ENCODE measurements at regions not wholly inside any gene's neighbourhood (a gene's known extent, or its start where the extent isn't known, plus 50 kb on each side); places are given as distances from the start of the nearest gene placed in this dataset.
"Not testable (repeated sequence)": the region's sequence is repeated elsewhere in the genome, so short reads cannot be mapped to it uniquely, and the experiment has no call there.

- TF ChIP-seq CTCF (IDR thresholded peaks at IDR 0.05), result no peak
- DNase-seq (ENCODE audit: low spot score) (no peak), ATAC-seq (ENCODE audit: low FRiP score) (no peak)
Observed at GRCh38 chr11:86736291-86737143, 63.8 kb upstream of the PRSS23 start.

- ATAC-seq (ENCODE audit: low FRiP score), result no peak
- no peak for TF ChIP-seq CTCF (IDR thresholded peaks at IDR 0.05)
- DNase-seq (ENCODE audit: low spot score), result no peak
Observed at GRCh38 chr11:86735451-86736290, 63.3 kb upstream of the ME3 start.

GRCh38 chr11:86732739-86733138 is 60.3 kb upstream of the ME3 start:
- ATAC-seq (ENCODE audit: low FRiP score); DNase-seq (ENCODE audit: low spot score): not testable (repeated sequence)

GRCh38 chr11:86732286-86732685 is 59.9 kb upstream of the ME3 start:
- not testable (repeated sequence) for ATAC-seq (ENCODE audit: low FRiP score); DNase-seq (ENCODE audit: low spot score)

GRCh38 chr11:86729576-86729975 is 57.2 kb upstream of the ME3 start:
- ATAC-seq (ENCODE audit: low FRiP score); DNase-seq (ENCODE audit: low spot score): not testable (repeated sequence)

- ATAC-seq (ENCODE audit: low FRiP score), result no peak
- no peak for DNase-seq (ENCODE audit: low spot score)
- TF ChIP-seq CTCF (IDR thresholded peaks at IDR 0.05), result no peak
Observed at GRCh38 chr11:86728562-86728961, 56.1 kb upstream of the ME3 start.

GRCh38 chr11:86726770-86727504 is 54.5 kb upstream of the ME3 start:
- TF ChIP-seq CTCF (IDR thresholded peaks at IDR 0.05), result no peak
- ATAC-seq (ENCODE audit: low FRiP score) (no peak), DNase-seq (ENCODE audit: low spot score) (no peak)

GRCh38 chr11:86726118-86726753 is 53.8 kb upstream of the ME3 start:
- ATAC-seq (ENCODE audit: low FRiP score) (no peak), DNase-seq (ENCODE audit: low spot score) (no peak)
- no peak for TF ChIP-seq CTCF (IDR thresholded peaks at IDR 0.05)
